Gastrocnemius medialis (tissue), 4 donors: ENCODE measurements at regions not wholly inside any gene's neighbourhood (a gene's known extent, or its start where the extent isn't known, plus 50 kb on each side); places are given as distances from the start of the nearest gene placed in this dataset.
"Not testable (repeated sequence)": the region's sequence is repeated elsewhere in the genome, so short reads cannot be mapped to it uniquely, and the experiment has no call there.

Experiments used
- CTCF ChIP-seq, 5 experiments: fragments of 450-650 bp in 3 of 5; fragments of 200-600 bp in 2 of 5; sonication (generic) in 2 of 5; IDR thresholded peaks in 4 of 5; conservative IDR thresholded peaks in 1 of 5; 1 replicate in 4 of 5; 2 replicates in 1 of 5; pipeline ENCODE4 v1.5.1; 2016 to 2019; ENCODE audit warnings: antibody characterized with exemption in 5 of 5, mild to moderate bottlenecking in 3 of 5, moderate library complexity in 3 of 5
- POLR2A ChIP-seq, 2 donors: fragments of 450-650 bp; IDR thresholded peaks; one replicate each; pipeline ENCODE4 v1.6.1; 2017; ENCODE audit warnings: antibody characterized with exemption in 2 of 2, mild to moderate bottlenecking in 2 of 2, moderate library complexity in 2 of 2

DNA sequence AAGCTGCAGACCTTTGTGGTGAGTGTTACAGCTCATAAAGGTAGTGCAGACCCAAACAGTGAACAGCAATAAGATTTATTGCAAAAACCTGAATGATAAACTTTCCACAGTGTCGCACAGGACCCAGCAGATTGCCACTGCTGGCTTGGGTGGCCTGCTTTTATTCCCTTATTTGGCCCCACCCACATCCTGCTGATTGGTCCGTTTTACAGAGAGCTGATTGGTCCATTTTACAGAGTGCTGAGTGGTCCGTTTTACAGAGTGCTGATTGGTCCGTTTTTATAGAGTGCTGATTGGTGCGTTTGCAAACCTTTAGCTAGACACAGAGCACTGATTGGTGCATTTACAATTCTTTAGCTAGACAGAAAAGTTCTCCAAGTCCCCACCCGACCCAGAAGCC lies 127.7 kb upstream of the UBE3A start:
- TF ChIP-seq CTCF (IDR thresholded peaks at IDR 0.05 in 4 of 5, conservative IDR thresholded peaks at IDR 0.05 in 1 of 5); POLR2A (IDR thresholded peaks at IDR 0.05): not testable (repeated sequence)
